Ishikawa (cell line): ENCODE measurements at regions not wholly inside any gene's neighbourhood (a gene's known extent, or its start where the extent isn't known, plus 50 kb on each side); places are given as distances from the start of the nearest gene placed in this dataset.

ENCODE experiments used
- CEBPB ChIP-seq: IDR thresholded peaks from 2 replicates; pipeline ENCODE4 v1.6.1; 2012
- CREB1 ChIP-seq: IDR thresholded peaks from 2 replicates; pipeline ENCODE4 v1.6.1; 2012; ENCODE audit warnings: low read depth
- EGR1 ChIP-seq: IDR thresholded peaks from 2 replicates; pipeline ENCODE4 v1.6.1; 2012
- EP300 ChIP-seq: IDR thresholded peaks from 2 replicates; pipeline ENCODE4 v1.6.1; 2012; ENCODE audit warnings: borderline replicate concordance
- FOXM1 ChIP-seq: IDR thresholded peaks from 2 replicates; pipeline ENCODE4 v1.6.1; 2012; ENCODE audit warnings: low read depth, borderline replicate concordance
- NFIC ChIP-seq: IDR thresholded peaks from 2 replicates; pipeline ENCODE4 v1.6.1; 2012
- RAD21 ChIP-seq: IDR thresholded peaks from 2 replicates; pipeline ENCODE4 v1.6.1; 2012; ENCODE audit warnings: low read depth
- REST ChIP-seq: IDR thresholded peaks from 2 replicates; pipeline ENCODE4 v1.6.1; 2012; ENCODE audit warnings: low read depth, mild to moderate bottlenecking
- TAF1 ChIP-seq: IDR thresholded peaks from 2 replicates; pipeline ENCODE4 v1.6.1; 2012; ENCODE audit warnings: low read depth, mild to moderate bottlenecking
- TCF12 ChIP-seq: IDR thresholded peaks from 2 replicates; pipeline ENCODE4 v1.6.1; 2012; ENCODE audit warnings: low read depth
- TEAD4 ChIP-seq: IDR thresholded peaks from 2 replicates; pipeline ENCODE4 v1.6.1; 2012
- USF1 ChIP-seq: IDR thresholded peaks from 2 replicates; pipeline ENCODE4 v1.6.1; 2012
- YY1 ChIP-seq: IDR thresholded peaks from 2 replicates; pipeline ENCODE4 v1.6.1; 2012; ENCODE audit warnings: low read depth
- ZBTB7A ChIP-seq: IDR thresholded peaks from 2 replicates; pipeline ENCODE4 v1.6.1; 2012; ENCODE audit warnings: low read depth
- TF ChIP-seq, protein P1 (sequence below): IDR thresholded peaks from 2 replicates; pipeline ENCODE4 v1.6.1; 2012

DNA sequence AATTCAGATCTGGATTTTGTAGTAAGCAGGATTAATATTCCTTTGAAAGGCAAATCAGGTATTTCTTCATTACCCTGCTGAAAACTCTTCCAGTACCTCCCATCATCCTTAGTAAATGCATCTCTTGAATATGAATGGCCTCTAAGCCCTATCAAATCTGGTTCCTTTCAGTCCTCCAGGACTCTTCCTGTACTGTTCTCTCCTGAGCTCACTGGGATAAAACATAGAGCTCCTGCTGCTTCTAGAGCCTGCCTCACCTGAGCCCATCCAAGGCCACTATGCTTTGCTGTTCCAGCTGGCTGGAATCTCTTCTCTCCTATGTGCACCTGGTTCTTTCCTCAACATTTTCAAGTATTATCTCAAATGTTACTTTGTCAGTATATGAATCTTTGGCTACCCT is 803.3 kb upstream of the CTNND2 start:
- TF ChIP-seq RAD21 = no peak
- no peak for TF ChIP-seq YY1
- TF ChIP-seq USF1 = no peak
- TF ChIP-seq EGR1 = no peak
- no peak for TF ChIP-seq REST
- TF ChIP-seq ZBTB7A = no peak
- no peak for TF ChIP-seq NFIC
- TF ChIP-seq, protein P1, sequence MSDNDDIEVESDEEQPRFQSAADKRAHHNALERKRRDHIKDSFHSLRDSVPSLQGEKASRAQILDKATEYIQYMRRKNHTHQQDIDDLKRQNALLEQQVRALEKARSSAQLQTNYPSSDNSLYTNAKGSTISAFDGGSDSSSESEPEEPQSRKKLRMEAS = no peak
- TF ChIP-seq TCF12 = no peak
- no peak for TF ChIP-seq TAF1
- TF ChIP-seq TEAD4 = no peak
- no peak for TF ChIP-seq CREB1
- TF ChIP-seq FOXM1 = no peak
- no peak for TF ChIP-seq CEBPB

DNA sequence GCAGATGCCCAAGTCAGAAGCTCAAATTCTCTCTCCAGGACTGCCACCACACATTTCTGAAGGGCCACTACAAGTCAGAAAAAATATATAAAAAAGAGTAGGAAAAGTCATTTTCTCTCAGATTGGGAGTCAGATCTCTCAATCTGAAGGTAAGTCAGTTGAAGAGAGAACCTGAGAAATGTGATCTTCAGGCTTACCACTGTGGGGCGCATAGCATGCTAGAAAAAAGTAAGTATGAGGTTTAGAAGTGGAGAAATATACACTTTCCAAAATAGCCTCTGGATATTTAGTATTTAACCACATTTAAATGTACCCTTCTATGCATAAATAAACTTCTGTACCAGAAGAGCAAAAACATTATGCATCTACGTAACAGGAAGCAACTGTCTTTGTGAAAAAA is 800.7 kb upstream of the CTNND2 start:
- TF ChIP-seq FOXM1 (no peak), RAD21 (0 out of 2 replicates have a peak, but pooled peaks have one; percentile 6), NFIC (no peak), EP300 (no peak), CEBPB (no peak), CREB1 (no peak)

DNA sequence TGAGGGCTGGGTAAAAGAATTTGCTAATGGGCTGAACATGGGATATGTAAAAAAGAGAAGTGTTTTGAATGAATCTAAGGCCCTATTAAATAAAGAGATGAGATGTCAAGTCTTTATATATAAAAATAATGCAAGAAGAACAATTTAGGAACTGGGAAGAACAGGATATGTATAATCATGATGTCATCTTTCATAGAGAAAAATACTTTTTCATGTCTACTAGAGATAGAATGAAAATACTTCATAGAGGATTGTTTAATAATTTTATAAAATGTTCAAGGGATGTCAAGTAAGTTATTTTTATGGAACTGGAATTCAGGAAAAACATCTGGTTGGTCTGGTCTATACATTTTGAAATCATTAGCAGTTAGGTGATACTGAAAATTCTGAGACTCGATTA is 799.0 kb upstream of the CTNND2 start:
- TF ChIP-seq ZBTB7A = no peak
- no peak for TF ChIP-seq USF1
- no peak for TF ChIP-seq TEAD4
- no peak for TF ChIP-seq TCF12
- TF ChIP-seq RAD21 = no peak
- no peak for TF ChIP-seq TAF1
- TF ChIP-seq CEBPB = no peak
- no peak for TF ChIP-seq EP300
- no peak for TF ChIP-seq EGR1
- TF ChIP-seq, protein P1 = no peak
- no peak for TF ChIP-seq REST
- TF ChIP-seq YY1 = no peak
- no peak for TF ChIP-seq CREB1
- no peak for TF ChIP-seq NFIC
- TF ChIP-seq FOXM1 = no peak

- no peak for TF ChIP-seq NFIC
- no peak for TF ChIP-seq YY1
- no peak for TF ChIP-seq TEAD4
- no peak for TF ChIP-seq USF1
These were observed 791.4 kb upstream of the CTNND2 start for GRCh38 chr5:12695651-12696050.

- no peak for TF ChIP-seq CREB1
- no peak for TF ChIP-seq USF1
- no peak for TF ChIP-seq EP300
- TF ChIP-seq TCF12 = no peak
- TF ChIP-seq REST = no peak
- TF ChIP-seq FOXM1 = no peak
- TF ChIP-seq CEBPB = no peak
- TF ChIP-seq TAF1 = no peak
- no peak for TF ChIP-seq YY1
- TF ChIP-seq ZBTB7A = no peak
These were observed 787.1 kb upstream of the CTNND2 start for GRCh38 chr5:12691330-12691729.
